H1 (cell line): ENCODE measurements at regions not wholly inside any gene's neighbourhood (a gene's known extent, or its start where the extent isn't known, plus 50 kb on each side); places are given as distances from the start of the nearest gene placed in this dataset.

Experiments
- CTCF ChIA-PET: fragments of 300-600 bp; sonication (Branson Sonifier 250); formaldehyde crosslinking; loops from one replicate; lab custom pipeline; 2021; ENCODE audit not compliant: partially characterized antibody; lab: Charles Lee
- POLR2A ChIA-PET: fragments of 300-600 bp; sonication (Branson Sonifier 250); formaldehyde crosslinking; loops from one replicate; lab custom pipeline; 2021; ENCODE audit warnings: inconsistent platforms; ENCODE audit not compliant: partially characterized antibody; lab: Charles Lee
- DNase-seq, 2 experiments: peaks; one replicate each; pipeline versions ENCODE4 v3.0.0 to v3.0.0-alpha.2; 2010 to 2022; ENCODE audit warnings: low spot score in 2 of 2, low read depth in 1 of 2, mixed read lengths in 1 of 2
- FAIRE-seq: peaks from 2 replicates; lab custom pipeline; 2011; peaks lifted over from hg19 to GRCh38; lab: Jason Lieb, UNC
- H2AFZ ChIP-seq: 2 replicates; pipeline ENCODE4 v1.8.1; 2012; ENCODE audit warnings: low read length, inconsistent platforms
- H2AK5ac ChIP-seq: 2 replicates; pipeline ENCODE4 v1.6.1; 2013; ENCODE audit warnings: low read depth, low read length
- H2BK120ac ChIP-seq: replicated peaks from 2 replicates; pipeline ENCODE3; 2013; ENCODE audit warnings: low read depth, low read length, inconsistent platforms
- H2BK12ac ChIP-seq: 2 replicates; pipeline ENCODE4 v1.6.1; 2013; ENCODE audit warnings: low read depth, low read length
- H2BK15ac ChIP-seq: 2 replicates; pipeline ENCODE4 v1.6.1; 2013; ENCODE audit warnings: low read length
- H2BK20ac ChIP-seq: 2 replicates; pipeline ENCODE4 v1.6.1; 2013; ENCODE audit warnings: low read length
- H2BK5ac ChIP-seq: 2 replicates; pipeline ENCODE4 v1.6.1; 2013; ENCODE audit warnings: low read depth, low read length
- H3K14ac ChIP-seq: 2 replicates; pipeline ENCODE4 v1.6.1; 2013; ENCODE audit warnings: inconsistent platforms; ENCODE audit not compliant: insufficient read length
- H3K18ac ChIP-seq: 2 replicates; pipeline ENCODE4 v1.6.1; 2013; ENCODE audit warnings: low read length; ENCODE audit errors: extremely low read depth
- H3K23ac ChIP-seq: 2 replicates; pipeline ENCODE4 v1.6.1; 2013; ENCODE audit warnings: inconsistent platforms; ENCODE audit not compliant: insufficient read length
- H3K23me2 ChIP-seq: 2 replicates; pipeline ENCODE4 v1.6.1; 2013; ENCODE audit warnings: low read depth, low read length
- H3K27ac ChIP-seq: 2 replicates; pipeline ENCODE4 v1.6.1; 2011; ENCODE audit warnings: low read depth, low read length, inconsistent platforms
- H3K27me3 ChIP-seq, 4 experiments: replicated peaks in 1 of 4; 1 replicate in 1 of 4; 2 replicates in 3 of 4; pipeline versions ENCODE4 v1.6.1 to v1.8.1; 2011 to 2013; ENCODE audit warnings: low read length in 3 of 4, mild to moderate bottlenecking in 3 of 4, inconsistent platforms in 2 of 4, mixed read lengths in 2 of 4, moderate library complexity in 1 of 4; ENCODE audit not compliant: control insufficient read depth in 3 of 4, insufficient read depth in 3 of 4; ENCODE audit errors: extremely low read depth in 1 of 4
- H3K36me3 ChIP-seq, 4 experiments: 2 replicates each; pipeline versions ENCODE4 v1.6.1 to v1.8.1; 2011 to 2013; ENCODE audit warnings: mild to moderate bottlenecking in 4 of 4, low read length in 3 of 4, moderate library complexity in 2 of 4, control low read depth in 1 of 4, inconsistent platforms in 1 of 4; ENCODE audit not compliant: insufficient read depth in 4 of 4, control insufficient read depth in 2 of 4
- H3K4ac ChIP-seq: replicated peaks from 2 replicates; pipeline ENCODE3; 2013; ENCODE audit warnings: low read length, low read depth, mixed read lengths, inconsistent platforms; ENCODE audit not compliant: insufficient read length
- H3K4me1 ChIP-seq, 4 experiments: replicated peaks in 1 of 4; 1 replicate in 1 of 4; 2 replicates in 3 of 4; pipeline versions ENCODE4 v1.6.1 to v1.8.1; 2011 to 2013; ENCODE audit warnings: low read length in 3 of 4, inconsistent platforms in 2 of 4, mixed read lengths in 1 of 4; ENCODE audit not compliant: insufficient read depth in 4 of 4, control insufficient read depth in 3 of 4
- H3K4me2 ChIP-seq, 2 experiments: 2 replicates each; pipeline versions ENCODE4 v1.6.1 to v1.8.1; 2011 to 2013; ENCODE audit warnings: low read depth in 2 of 2, low read length in 2 of 2, control low read depth in 1 of 2, inconsistent platforms in 1 of 2, mild to moderate bottlenecking in 1 of 2; ENCODE audit not compliant: insufficient read depth in 1 of 2
- H3K4me3 ChIP-seq, 4 experiments: fragments of 200-600, 300-600 bp in 1 of 4; sonication (generic), shearing (Covaris generic), sonication (Bioruptor Twin) in 1 of 4; 2 replicates each; pipeline versions ENCODE4 v1.5.1 to v1.8.1; 2011 to 2016; ENCODE audit warnings: low read length in 4 of 4, low read depth in 3 of 4, control low read depth in 2 of 4, inconsistent platforms in 2 of 4, mild to moderate bottlenecking in 2 of 4, mixed read lengths in 1 of 4, moderate library complexity in 1 of 4; ENCODE audit not compliant: insufficient read depth in 2 of 4; ENCODE audit errors: extremely low read depth in 1 of 4
- H3K56ac ChIP-seq: replicated peaks from 2 replicates; pipeline ENCODE3; 2013; ENCODE audit warnings: low read depth, mild to moderate bottlenecking, mixed read lengths, low read length, inconsistent platforms; ENCODE audit not compliant: insufficient read length
- H3K79me1 ChIP-seq: 2 replicates; pipeline ENCODE4 v1.6.1; 2013; ENCODE audit warnings: low read depth, low read length, control low read depth
- H3K79me2 ChIP-seq, 2 experiments: 2 replicates each; pipeline versions ENCODE4 v1.6.1 to v1.8.1; 2012 to 2013; ENCODE audit warnings: low read length in 2 of 2, mild to moderate bottlenecking in 2 of 2, inconsistent platforms in 1 of 2; ENCODE audit not compliant: insufficient read depth in 2 of 2, control insufficient read depth in 1 of 2
- H3K9ac ChIP-seq, 4 experiments: replicated peaks in 1 of 4; 1 replicate in 1 of 4; 2 replicates in 3 of 4; pipeline versions ENCODE4 v1.6.1 to v1.8.1; 2011 to 2013; ENCODE audit warnings: low read depth in 3 of 4, low read length in 3 of 4, control low read depth in 2 of 4, mild to moderate bottlenecking in 2 of 4, moderate library complexity in 2 of 4, inconsistent platforms in 1 of 4; ENCODE audit errors: extremely low read depth in 1 of 4
- H3K9me3 ChIP-seq, 2 experiments: 2 replicates each; pipeline versions ENCODE4 v1.6.1 to v1.8.1; 2012 to 2013; ENCODE audit warnings: mild to moderate bottlenecking in 2 of 2, moderate library complexity in 2 of 2, control low read depth in 1 of 2, inconsistent platforms in 1 of 2, low read depth in 1 of 2, low read length in 1 of 2, mixed read lengths in 1 of 2; ENCODE audit not compliant: insufficient read depth in 2 of 2
- H4K20me1 ChIP-seq, 2 experiments: replicated peaks in 1 of 2; 2 replicates each; pipeline versions ENCODE3 to v1.8.1; 2011 to 2013; ENCODE audit warnings: inconsistent platforms in 2 of 2, low read length in 2 of 2, mild to moderate bottlenecking in 1 of 2; ENCODE audit not compliant: insufficient read depth in 2 of 2, control insufficient read depth in 1 of 2
- H4K5ac ChIP-seq: 2 replicates; pipeline ENCODE4 v1.6.1; 2013; ENCODE audit warnings: low read length, low read depth, mixed read lengths, inconsistent platforms; ENCODE audit not compliant: insufficient read length
- H4K8ac ChIP-seq: 2 replicates; pipeline ENCODE4 v1.8.0; 2013; ENCODE audit warnings: mild to moderate bottlenecking, moderate library complexity, low read length, inconsistent platforms; ENCODE audit not compliant: insufficient read depth; ENCODE audit errors: extremely low read depth
- H4K91ac ChIP-seq: replicated peaks from 2 replicates; pipeline ENCODE3; 2013; ENCODE audit warnings: low read length, mixed read lengths, inconsistent platforms; ENCODE audit not compliant: insufficient read length
- E2F6 ChIP-seq: IDR thresholded peaks from 2 replicates; pipeline ENCODE4 v1.6.1; 2012; ENCODE audit warnings: inconsistent platforms
- EP300 ChIP-seq, 2 experiments: IDR thresholded peaks; 1 replicate in 1 of 2; 2 replicates in 1 of 2; pipeline ENCODE4 v1.6.1; 2011 to 2012; ENCODE audit warnings: low read depth in 2 of 2, low read length in 2 of 2, mild to moderate bottlenecking in 2 of 2, borderline replicate concordance in 1 of 2, inconsistent platforms in 1 of 2, moderate library complexity in 1 of 2
- EZH2 ChIP-seq: fragments of 200-600 bp; sonication (generic); IDR thresholded peaks from 2 replicates; pipeline ENCODE4 v1.7.1; 2012; ENCODE audit warnings: low read depth, mild to moderate bottlenecking, moderate library complexity, low read length, inconsistent platforms; ENCODE audit not compliant: severe bottlenecking
- JUND ChIP-seq: IDR thresholded peaks from 2 replicates; pipeline ENCODE4 v1.6.1; 2011; ENCODE audit warnings: mild to moderate bottlenecking, improper control_type of control experiment, low read length
- KDM5A ChIP-seq: fragments of 200-600 bp; IDR thresholded peaks from 2 replicates; pipeline ENCODE4 v1.7.1; 2012; ENCODE audit warnings: mild to moderate bottlenecking, low read length, inconsistent platforms, mixed read lengths
- NRF1 ChIP-seq: IDR thresholded peaks from 2 replicates; pipeline ENCODE4 v1.6.1; 2011; ENCODE audit warnings: mild to moderate bottlenecking, low read depth, low read length, improper control_type of control experiment
- RAD21 ChIP-seq, 2 experiments: IDR thresholded peaks in 1 of 2; conservative IDR thresholded peaks in 1 of 2; 2 replicates each; pipeline ENCODE4 v1.6.1; 2011; ENCODE audit warnings: low read depth in 2 of 2, low read length in 2 of 2, improper control_type of control experiment in 1 of 2, inconsistent platforms in 1 of 2, mild to moderate bottlenecking in 1 of 2, moderate library complexity in 1 of 2
- SIN3A ChIP-seq, 2 experiments: IDR thresholded peaks in 1 of 2; conservative IDR thresholded peaks in 1 of 2; 2 replicates each; pipeline ENCODE4 v1.6.1; 2011 to 2012; ENCODE audit warnings: low read length in 2 of 2, improper control_type of control experiment in 1 of 2, low read depth in 1 of 2, mild to moderate bottlenecking in 1 of 2
- SP2 ChIP-seq: IDR thresholded peaks from 2 replicates; pipeline ENCODE4 v1.6.1; 2012; ENCODE audit warnings: mild to moderate bottlenecking, low read length, inconsistent platforms
- SP4 ChIP-seq: IDR thresholded peaks from 2 replicates; pipeline ENCODE4 v1.6.1; 2012; ENCODE audit warnings: low read length, inconsistent platforms
- TAF1 ChIP-seq: IDR thresholded peaks from 2 replicates; pipeline ENCODE4 v1.6.1; 2011; ENCODE audit warnings: mild to moderate bottlenecking, low read depth, low read length
- TAF7 ChIP-seq: optimal IDR thresholded peaks from 2 replicates; pipeline ENCODE3; 2011; ENCODE audit warnings: low read depth, mild to moderate bottlenecking, inconsistent platforms, low read length, moderate library complexity, borderline replicate concordance
- USF2 ChIP-seq: IDR thresholded peaks from 2 replicates; pipeline ENCODE4 v1.6.1; 2011; ENCODE audit warnings: low read length, improper control_type of control experiment
- WGBS, 2 experiments: shearing (Covaris generic) in 1 of 2; methylation state at CpG; one replicate each; pipeline versions ENCODE4 v1.1.6 to v1.1.7; 2013 to 2015; ENCODE audit warnings: low lambda C conversion rate in 2 of 2, mixed read lengths in 2 of 2, inconsistent platforms in 1 of 2, low coverage in 1 of 2, missing lambda C conversion rate in 1 of 2; ENCODE audit not compliant: insufficient replicate concordance in 2 of 2, insufficient coverage in 1 of 2, insufficient read length in 1 of 2; ENCODE audit errors: extremely low coverage in 1 of 2, missing lambda C conversion rate in 1 of 2; 5-methylcytosine and 5-hydroxymethylcytosine counted together

DNA sequence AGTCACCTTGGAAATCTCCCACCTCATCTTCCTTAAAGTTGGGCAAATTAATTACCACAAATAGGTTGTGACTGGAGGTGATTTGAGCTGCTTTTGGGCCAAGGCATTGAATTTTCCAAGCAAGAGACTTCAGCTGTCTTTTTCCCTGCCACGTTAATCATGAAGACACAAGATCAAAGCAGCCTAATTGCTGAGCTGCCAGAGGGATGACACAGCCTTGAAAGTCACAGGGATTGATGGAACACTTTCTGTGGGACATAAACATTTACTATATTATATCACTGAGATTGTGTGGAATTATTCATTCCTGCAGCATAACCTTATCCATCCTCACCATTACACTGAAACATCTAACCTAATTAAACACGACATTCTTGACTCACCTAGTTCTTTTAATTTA, 172.2 kb downstream of the FAM170A start:
- Histone ChIP-seq H2BK120ac (no peak overlapping the region), H3K14ac (no peak overlapping the region), H3K23ac (no peak overlapping the region), H2BK5ac (no peak overlapping the region), H4K20me1 (no peaks in the 10 kb centered on the region), H2AFZ (no peak overlapping the region), H3K4me1 (no peaks in the 10 kb centered on the region), H4K8ac (no peak overlapping the region), H3K18ac (no peak overlapping the region), H3K27me3 (no peaks in the 10 kb centered on the region), H3K23me2 (no peaks in the 10 kb centered on the region), H2AK5ac (no peak overlapping the region), H3K4ac (no peak overlapping the region), H3K9ac (no peak overlapping the region), H4K91ac (no peak overlapping the region), H2BK20ac (no peak overlapping the region), H3K79me1 (no peaks in the 10 kb centered on the region), H3K4me3 (no peak overlapping the region), H3K4me2 (no peak overlapping the region), H3K56ac (no peak overlapping the region), H3K9me3 (no peaks in the 10 kb centered on the region), H3K79me2 (no peaks in the 10 kb centered on the region), H3K36me3 (no peaks in the 10 kb centered on the region), H2BK12ac (no peak overlapping the region), H2BK15ac (no peak overlapping the region), H4K5ac (no peak overlapping the region), H3K27ac (no peak overlapping the region)
- ChIA-PET CTCF (interaction anchor here (1.8 kb wide), 1 partner anchor 11 kb away, joined by 3 read pairs; no protein-coding TSS in a partner anchor), POLR2A (no interaction called here)
- FAIRE-seq, result no peak
- WGBS, 2 experiments, result 90 to 100% methylated on average over 1 to 2 of the region's 2 CpGs
- no peak for DNase-seq
- TF ChIP-seq TAF7 (no peak), SP4 (no peak), NRF1 (no peak), EP300 (IDR thresholded peaks at IDR 0.05; ENCODE audit: borderline replicate concordance in 1 of 2, low read depth in 2 of 2, low read length in 2 of 2) (no peak), TAF1 (no peak), EZH2 (no peak), SIN3A (conservative IDR thresholded peaks at IDR 0.05 in 1 of 2, IDR thresholded peaks at IDR 0.05 in 1 of 2; ENCODE audit: low read depth in 1 of 2, low read length in 2 of 2) (no peak), SP2 (no peak), RAD21 (IDR thresholded peaks at IDR 0.05 in 1 of 2, conservative IDR thresholded peaks at IDR 0.05 in 1 of 2; ENCODE audit: low read depth in 2 of 2, low read length in 2 of 2) (no peak), KDM5A (no peak), JUND (no peak), USF2 (no peak), E2F6 (no peak)
